ENCODE measurements at regions not wholly inside any gene's neighbourhood (a gene's known extent, or its start where the extent isn't known, plus 50 kb on each side); places are given as distances from the start of the nearest gene placed in this dataset.

GRCh38 chr20:56098981-56099500 is 93.7 kb upstream of the CBLN4 start:
- TF ChIP-seq, protein P1, sequence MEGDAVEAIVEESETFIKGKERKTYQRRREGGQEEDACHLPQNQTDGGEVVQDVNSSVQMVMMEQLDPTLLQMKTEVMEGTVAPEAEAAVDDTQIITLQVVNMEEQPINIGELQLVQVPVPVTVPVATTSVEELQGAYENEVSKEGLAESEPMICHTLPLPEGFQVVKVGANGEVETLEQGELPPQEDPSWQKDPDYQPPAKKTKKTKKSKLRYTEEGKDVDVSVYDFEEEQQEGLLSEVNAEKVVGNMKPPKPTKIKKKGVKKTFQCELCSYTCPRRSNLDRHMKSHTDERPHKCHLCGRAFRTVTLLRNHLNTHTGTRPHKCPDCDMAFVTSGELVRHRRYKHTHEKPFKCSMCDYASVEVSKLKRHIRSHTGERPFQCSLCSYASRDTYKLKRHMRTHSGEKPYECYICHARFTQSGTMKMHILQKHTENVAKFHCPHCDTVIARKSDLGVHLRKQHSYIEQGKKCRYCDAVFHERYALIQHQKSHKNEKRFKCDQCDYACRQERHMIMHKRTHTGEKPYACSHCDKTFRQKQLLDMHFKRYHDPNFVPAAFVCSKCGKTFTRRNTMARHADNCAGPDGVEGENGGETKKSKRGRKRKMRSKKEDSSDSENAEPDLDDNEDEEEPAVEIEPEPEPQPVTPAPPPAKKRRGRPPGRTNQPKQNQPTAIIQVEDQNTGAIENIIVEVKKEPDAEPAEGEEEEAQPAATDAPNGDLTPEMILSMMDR (IDR thresholded peaks at IDR 0.05), result no peak
- TF ChIP-seq POLR2A (IDR thresholded peaks at IDR 0.05), result no peak
